HG03521 (cell line): ENCODE measurements at regions not wholly inside any gene's neighbourhood (a gene's known extent, or its start where the extent isn't known, plus 50 kb on each side); places are given as distances from the start of the nearest gene placed in this dataset.

Experiments
- ATAC-seq: cut with Tn5 transposase; IDR thresholded peaks from one replicate; pipeline ENCODE4 v1.9.1; 2021; ENCODE audit warnings: mild to moderate bottlenecking, moderate library complexity; ENCODE audit not compliant: unreplicated experiment

GRCh38 chr13:74891610-74892009 is 590.4 kb downstream of the TBC1D4 start:
- no peak for ATAC-seq

- ATAC-seq = no peak
Measured at GRCh38 chr13:74889321-74889720, 592.6 kb downstream of the TBC1D4 start.

- no peak for ATAC-seq
Measured at GRCh38 chr13:74886502-74886901, 595.5 kb downstream of the TBC1D4 start.

- ATAC-seq = no peak
Measured at GRCh38 chr13:74883834-74884233, 598.1 kb downstream of the TBC1D4 start.

- ATAC-seq = no peak
Measured at GRCh38 chr13:74871369-74872070, 610.4 kb downstream of the TBC1D4 start.

- ATAC-seq = no peak
Measured at GRCh38 chr13:74870865-74871264, 611.1 kb downstream of the TBC1D4 start.

- no peak for ATAC-seq
Measured at GRCh38 chr13:74869846-74870245, 612.1 kb downstream of the TBC1D4 start.

- no peak for ATAC-seq
Measured at GRCh38 chr13:74868049-74868448, 613.9 kb downstream of the TBC1D4 start.

- ATAC-seq = no peak
Measured at GRCh38 chr13:74867460-74867859, 614.5 kb downstream of the TBC1D4 start.

- no peak for ATAC-seq
Measured at GRCh38 chr13:74866101-74866500, 615.9 kb downstream of the TBC1D4 start.

- ATAC-seq = no peak
Measured at GRCh38 chr13:74865656-74866055, 616.3 kb downstream of the TBC1D4 start.

- ATAC-seq = no peak
Measured at GRCh38 chr13:74860789-74861188, 621.2 kb downstream of the TBC1D4 start.

- ATAC-seq = no peak
Measured at GRCh38 chr13:74850893-74851292, 631.1 kb downstream of the TBC1D4 start.

GRCh38 chr13:74847966-74848365 is 634.0 kb downstream of the TBC1D4 start:
- no peak for ATAC-seq

- no peak for ATAC-seq
Measured at GRCh38 chr13:74845806-74846205, 636.2 kb downstream of the TBC1D4 start.

GRCh38 chr13:74841651-74842050 is 640.3 kb downstream of the TBC1D4 start:
- no peak for ATAC-seq

GRCh38 chr13:74841123-74841522 is 640.8 kb downstream of the TBC1D4 start:
- no peak for ATAC-seq

- no peak for ATAC-seq
Measured at GRCh38 chr13:74839656-74840055, 642.3 kb downstream of the TBC1D4 start.

- ATAC-seq = no peak
Measured at GRCh38 chr13:74838096-74838495, 643.9 kb downstream of the TBC1D4 start.

GRCh38 chr13:74836628-74837027 is 645.3 kb downstream of the TBC1D4 start:
- ATAC-seq = no peak

GRCh38 chr13:74835579-74835978 is 646.4 kb downstream of the TBC1D4 start:
- ATAC-seq = no peak

GRCh38 chr13:74825938-74826246 is 656.1 kb downstream of the TBC1D4 start:
- ATAC-seq = no peak
